Smooth muscle cell (in vitro differentiated cells): ENCODE measurements at regions not wholly inside any gene's neighbourhood (a gene's known extent, or its start where the extent isn't known, plus 50 kb on each side); places are given as distances from the start of the nearest gene placed in this dataset.
"Not testable (repeated sequence)": the region's sequence is repeated elsewhere in the genome, so short reads cannot be mapped to it uniquely, and the experiment has no call there.

ENCODE experiments used
- DNase-seq: peaks from one replicate; lab custom pipeline; 2025; ENCODE audit not compliant: unreplicated experiment; lab: John Stamatoyannopoulos, UW
- H2AFZ ChIP-seq: fragments of 200-600 bp; sonication (generic); 2 replicates; pipeline ENCODE4 v1.6.0; 2016; ENCODE audit warnings: antibody characterized with exemption, low read depth, mild to moderate bottlenecking
- H3F3A ChIP-seq: fragments of 200-600 bp; sonication (generic); 2 replicates; pipeline ENCODE4 v1.6.0; 2017; ENCODE audit warnings: antibody characterized with exemption, low read depth
- H3K27ac ChIP-seq: fragments of 200-600 bp; sonication (generic); 2 replicates; pipeline ENCODE4 v1.5.1; 2016; ENCODE audit warnings: low read depth, mild to moderate bottlenecking
- H3K27me3 ChIP-seq: fragments of 200-600 bp; sonication (generic); 2 replicates; pipeline ENCODE4 v1.6.1; 2016; ENCODE audit warnings: low read depth, mild to moderate bottlenecking
- H3K36me3 ChIP-seq: fragments of 200-600 bp; sonication (generic); 2 replicates; pipeline ENCODE4 v1.5.1; 2016; ENCODE audit warnings: low read depth
- H3K4me1 ChIP-seq: fragments of 200-600 bp; sonication (generic); 2 replicates; pipeline ENCODE4 v1.5.1; 2016; ENCODE audit warnings: low read depth
- H3K4me2 ChIP-seq: fragments of 200-600 bp; sonication (generic); 2 replicates; pipeline ENCODE4 v1.6.0; 2016; ENCODE audit warnings: mild to moderate bottlenecking
- H3K4me3 ChIP-seq: fragments of 200-600 bp; sonication (generic); 2 replicates; pipeline ENCODE4 v1.5.1; 2016; ENCODE audit warnings: mild to moderate bottlenecking
- H3K79me2 ChIP-seq: fragments of 200-600 bp; sonication (generic); 2 replicates; pipeline ENCODE4 v1.6.0; 2016; ENCODE audit warnings: low read depth, mild to moderate bottlenecking
- H3K9ac ChIP-seq: fragments of 200-600 bp; sonication (generic); 2 replicates; pipeline ENCODE4 v1.6.0; 2016; ENCODE audit warnings: low read depth
- H3K9me3 ChIP-seq: fragments of 200-600 bp; sonication (generic); replicated peaks from 2 replicates; pipeline ENCODE4 v1.5.1; 2016; ENCODE audit warnings: low read depth
- H4K20me1 ChIP-seq: fragments of 200-600 bp; sonication (generic); 2 replicates; pipeline ENCODE4 v1.6.0; 2016; ENCODE audit warnings: low read depth
- CTCF ChIP-seq: fragments of 200-600 bp; sonication (generic); IDR thresholded peaks from 2 replicates; pipeline ENCODE4 v1.5.1; 2017; ENCODE audit warnings: borderline replicate concordance, mild to moderate bottlenecking, antibody characterized with exemption; ENCODE audit not compliant: insufficient read depth, poor library complexity, severe bottlenecking
- WGBS: methylation state at CpG from one replicate; pipeline ENCODE4 v1.1.7; 2016; ENCODE audit warnings: low lambda C conversion rate; 5-methylcytosine and 5-hydroxymethylcytosine counted together

GRCh38 chr17:77620282-77620681 lies 338.2 kb upstream of the TNRC6C start:
- WGBS, result 69% methylated on average over 5 of the region's 5 CpGs

GRCh38 chr17:77622084-77622483 lies 336.4 kb upstream of the TNRC6C start:
- H3K27ac ChIP-seq, H3K4me2 ChIP-seq, H3K4me3 ChIP-seq, DNase-seq, H3K4me1 ChIP-seq, H3K27me3 ChIP-seq, H2AFZ ChIP-seq, H3K9me3 ChIP-seq, H4K20me1 ChIP-seq, H3K79me2 ChIP-seq, H3F3A ChIP-seq, H3K36me3 ChIP-seq, H3K9ac ChIP-seq: not testable (repeated sequence)
- WGBS, result 96% methylated on average over 6 of the region's 6 CpGs

More at GRCh38 chr17:77620282-77620681, 338.2 kb upstream of the TNRC6C start:
- no peaks in the 10 kb centered on the region for H3K79me2 ChIP-seq
- H3K4me2 ChIP-seq, result peak overlapping the region; percentile 40
- H3K27ac ChIP-seq, result peak overlapping the region; percentile 85
- H3K27me3 ChIP-seq, result no peaks in the 10 kb centered on the region
- no peak for TF ChIP-seq CTCF
- H3K4me3 ChIP-seq, result no peak overlapping the region
- H3K4me1 ChIP-seq, result peaks cover 3% of the 10 kb centered on the region
- no peaks in the 10 kb centered on the region for H4K20me1 ChIP-seq
- peaks cover 8% of the 10 kb centered on the region for H3F3A ChIP-seq
- no peak for DNase-seq
- no peak overlapping the region for H2AFZ ChIP-seq
- no peak overlapping the region for H3K9ac ChIP-seq
- no peaks in the 10 kb centered on the region for H3K9me3 ChIP-seq
- no peaks in the 10 kb centered on the region for H3K36me3 ChIP-seq

- H4K20me1 ChIP-seq, result no peaks in the 10 kb centered on the region
- H3K27ac ChIP-seq, result no peak overlapping the region
- no peak overlapping the region for H3K4me3 ChIP-seq
- no peaks in the 10 kb centered on the region for H3K36me3 ChIP-seq
- no peak for DNase-seq
- H3K4me2 ChIP-seq, result no peak overlapping the region
- TF ChIP-seq CTCF, result no peak
- no peaks in the 10 kb centered on the region for H3K4me1 ChIP-seq
- no peaks in the 10 kb centered on the region for H3K27me3 ChIP-seq
- H3K79me2 ChIP-seq, result no peaks in the 10 kb centered on the region
- no peak overlapping the region for H3K9ac ChIP-seq
- H2AFZ ChIP-seq, result no peak overlapping the region
- no peaks in the 10 kb centered on the region for H3K9me3 ChIP-seq
- H3F3A ChIP-seq, result peaks cover 8% of the 10 kb centered on the region
- 95% methylated on average over 4 of the region's 4 CpGs for WGBS
Measured at GRCh38 chr17:77622647-77623046, 335.9 kb upstream of the TNRC6C start.

- not testable (repeated sequence) for H2AFZ ChIP-seq
- WGBS, result 87% methylated on average over 10 of the region's 10 CpGs
Measured at GRCh38 chr17:77623321-77623720, 335.2 kb upstream of the TNRC6C start.

GRCh38 chr17:77628035-77628434 lies 330.5 kb upstream of the TNRC6C start:
- Histone ChIP-seq H4K20me1 (no peaks in the 10 kb centered on the region), H3K9me3 (no peaks in the 10 kb centered on the region), H3K27me3 (no peaks in the 10 kb centered on the region), H3K79me2 (no peaks in the 10 kb centered on the region), H3K4me2 (no peak overlapping the region), H3K36me3 (no peaks in the 10 kb centered on the region), H3K4me3 (no peak overlapping the region), H3F3A (no peaks in the 10 kb centered on the region), H3K4me1 (no peaks in the 10 kb centered on the region), H2AFZ (no peak overlapping the region), H3K9ac (no peak overlapping the region), H3K27ac (no peak overlapping the region)
- TF ChIP-seq CTCF, result no peak
- DNase-seq, result no peak
- 89% methylated on average over 2 of the region's 2 CpGs for WGBS

More at GRCh38 chr17:77623321-77623720, 335.2 kb upstream of the TNRC6C start:
- H3K9me3 ChIP-seq, DNase-seq, H4K20me1 ChIP-seq, H3K4me1 ChIP-seq, H3K4me3 ChIP-seq, H3K4me2 ChIP-seq, H3F3A ChIP-seq, H3K9ac ChIP-seq, H3K36me3 ChIP-seq, H3K27ac ChIP-seq, H3K79me2 ChIP-seq, H3K27me3 ChIP-seq: not testable (repeated sequence)

- H3K36me3 ChIP-seq, H3K4me1 ChIP-seq, H3K4me3 ChIP-seq, H3K79me2 ChIP-seq, DNase-seq, H3F3A ChIP-seq, H3K4me2 ChIP-seq, H3K9me3 ChIP-seq, H4K20me1 ChIP-seq, H3K27ac ChIP-seq, H3K9ac ChIP-seq, H2AFZ ChIP-seq, H3K27me3 ChIP-seq: not testable (repeated sequence)
- 97% methylated on average over 2 of the region's 2 CpGs for WGBS
Measured at GRCh38 chr17:77629284-77629683, 329.2 kb upstream of the TNRC6C start.
